Neural crest cell (in vitro differentiated cells): ENCODE measurements at regions not wholly inside any gene's neighbourhood (a gene's known extent, or its start where the extent isn't known, plus 50 kb on each side); places are given as distances from the start of the nearest gene placed in this dataset.
A peak's percentile ranks its signal among the peaks of the same experiment; 100 is the strongest.

Experiments used
- DNase-seq: peaks from one replicate; pipeline ENCODE4 v3.0.0; 2021; ENCODE audit warnings: low read depth, mixed read lengths, low spot score
- H3K27ac Mint-ChIP-seq: one replicate; pipeline ENCODE4 v1.8.0; 2021; ENCODE audit warnings: mild to moderate bottlenecking, mixed read lengths; ENCODE audit not compliant: unreplicated experiment
- H3K27me3 Mint-ChIP-seq: 2 replicates; pipeline ENCODE4 v1.8.0; 2021; ENCODE audit warnings: low read depth, mild to moderate bottlenecking, mixed read lengths
- H3K36me3 Mint-ChIP-seq: 2 replicates; pipeline ENCODE4 v1.8.0; 2021; ENCODE audit warnings: low read depth, mild to moderate bottlenecking, mixed read lengths
- H3K4me1 Mint-ChIP-seq: 2 replicates; pipeline ENCODE4 v1.8.0; 2021; ENCODE audit warnings: mixed read lengths
- H3K4me3 Mint-ChIP-seq: one replicate; pipeline ENCODE4 v1.8.0; 2021; ENCODE audit warnings: mild to moderate bottlenecking, mixed read lengths
- H3K9me3 Mint-ChIP-seq: 2 replicates; pipeline ENCODE4 v1.8.0; 2021; ENCODE audit warnings: mixed read lengths
- TF ChIP-seq, protein P1 (sequence below): fragments of 200-600 bp; sonication (generic); conservative IDR thresholded peaks from 2 replicates; pipeline ENCODE4 v1.5.0; 2021; ENCODE audit warnings: antibody characterized with exemption, mild to moderate bottlenecking

- Mint-ChIP-seq H3K27ac (no peak overlapping the region), H3K4me3 (no peak overlapping the region), H3K27me3 (no peaks in the 10 kb centered on the region), H3K36me3 (no peaks in the 10 kb centered on the region), H3K9me3 (no peaks in the 10 kb centered on the region), H3K4me1 (peaks cover 2% of the 10 kb centered on the region)
- DNase-seq, result no peak
- TF ChIP-seq, protein P1, sequence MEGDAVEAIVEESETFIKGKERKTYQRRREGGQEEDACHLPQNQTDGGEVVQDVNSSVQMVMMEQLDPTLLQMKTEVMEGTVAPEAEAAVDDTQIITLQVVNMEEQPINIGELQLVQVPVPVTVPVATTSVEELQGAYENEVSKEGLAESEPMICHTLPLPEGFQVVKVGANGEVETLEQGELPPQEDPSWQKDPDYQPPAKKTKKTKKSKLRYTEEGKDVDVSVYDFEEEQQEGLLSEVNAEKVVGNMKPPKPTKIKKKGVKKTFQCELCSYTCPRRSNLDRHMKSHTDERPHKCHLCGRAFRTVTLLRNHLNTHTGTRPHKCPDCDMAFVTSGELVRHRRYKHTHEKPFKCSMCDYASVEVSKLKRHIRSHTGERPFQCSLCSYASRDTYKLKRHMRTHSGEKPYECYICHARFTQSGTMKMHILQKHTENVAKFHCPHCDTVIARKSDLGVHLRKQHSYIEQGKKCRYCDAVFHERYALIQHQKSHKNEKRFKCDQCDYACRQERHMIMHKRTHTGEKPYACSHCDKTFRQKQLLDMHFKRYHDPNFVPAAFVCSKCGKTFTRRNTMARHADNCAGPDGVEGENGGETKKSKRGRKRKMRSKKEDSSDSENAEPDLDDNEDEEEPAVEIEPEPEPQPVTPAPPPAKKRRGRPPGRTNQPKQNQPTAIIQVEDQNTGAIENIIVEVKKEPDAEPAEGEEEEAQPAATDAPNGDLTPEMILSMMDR, result no peak
Observed at GRCh38 chr3:156614642-156615511, 59.5 kb upstream of the TIPARP start.

DNA sequence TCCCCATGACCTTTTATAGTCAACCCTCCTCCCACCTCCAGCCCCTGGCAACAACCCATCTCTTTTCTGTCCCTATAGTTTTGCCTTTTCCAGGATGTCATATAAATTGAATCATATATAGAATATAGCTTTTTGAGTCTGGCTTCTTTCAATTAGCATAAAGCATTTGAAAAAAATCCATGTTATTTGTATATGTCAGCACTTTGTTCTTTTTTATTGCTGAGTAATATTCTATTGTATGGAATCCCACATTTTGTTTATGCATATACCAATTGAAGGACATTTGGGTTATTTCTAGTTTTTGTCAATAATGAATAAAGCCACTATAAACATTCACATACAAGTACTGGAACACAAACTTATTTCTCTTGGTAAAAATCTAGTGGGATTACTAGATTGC lies 58.0 kb upstream of the SSR3 start:
- no peaks in the 10 kb centered on the region for H3K9me3 Mint-ChIP-seq
- H3K4me1 Mint-ChIP-seq, result peaks cover 12% of the 10 kb centered on the region
- H3K27me3 Mint-ChIP-seq, result peaks cover 5% of the 10 kb centered on the region
- TF ChIP-seq, protein P1, result no peak
- H3K27ac Mint-ChIP-seq, result no peak overlapping the region
- no peak overlapping the region for H3K4me3 Mint-ChIP-seq
- no peaks in the 10 kb centered on the region for H3K36me3 Mint-ChIP-seq
- DNase-seq, result no peak

DNA sequence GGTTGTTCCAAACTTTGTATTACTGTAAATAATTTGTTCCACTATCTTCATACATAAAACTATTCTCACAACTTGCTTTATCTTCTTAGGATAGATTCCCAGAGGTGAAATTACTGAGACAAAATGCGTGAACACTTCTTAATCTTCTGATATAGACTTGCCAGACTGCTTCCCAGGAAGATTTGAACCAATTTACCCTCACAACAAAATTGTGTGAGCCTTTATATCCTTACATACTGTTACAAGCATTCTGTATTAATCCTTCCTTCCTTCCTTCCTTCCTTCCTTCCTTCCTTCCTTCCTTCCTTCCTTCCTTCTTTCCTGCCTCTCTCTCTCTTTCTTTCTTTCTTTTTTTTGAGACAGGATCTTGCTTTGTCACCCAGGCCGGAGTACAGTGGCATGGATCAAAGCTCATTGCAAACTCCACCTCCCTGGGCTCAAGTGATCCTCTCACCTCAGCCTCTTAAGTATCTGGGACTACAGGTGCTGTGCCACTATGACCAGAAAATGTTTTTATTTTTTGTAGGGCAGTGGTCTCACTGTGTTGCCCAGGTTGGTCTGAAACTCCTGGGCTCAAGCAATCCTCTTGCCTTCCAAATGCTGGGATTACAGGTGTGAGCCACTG lies 57.1 kb upstream of the SSR3 start:
- Mint-ChIP-seq H3K27ac (peak overlapping the region; percentile 6), H3K4me3 (no peak overlapping the region), H3K9me3 (no peaks in the 10 kb centered on the region), H3K4me1 (peaks cover 12% of the 10 kb centered on the region), H3K27me3 (peaks cover 12% of the 10 kb centered on the region), H3K36me3 (no peaks in the 10 kb centered on the region)
- TF ChIP-seq, protein P1, result no peak
- no peak for DNase-seq

DNA sequence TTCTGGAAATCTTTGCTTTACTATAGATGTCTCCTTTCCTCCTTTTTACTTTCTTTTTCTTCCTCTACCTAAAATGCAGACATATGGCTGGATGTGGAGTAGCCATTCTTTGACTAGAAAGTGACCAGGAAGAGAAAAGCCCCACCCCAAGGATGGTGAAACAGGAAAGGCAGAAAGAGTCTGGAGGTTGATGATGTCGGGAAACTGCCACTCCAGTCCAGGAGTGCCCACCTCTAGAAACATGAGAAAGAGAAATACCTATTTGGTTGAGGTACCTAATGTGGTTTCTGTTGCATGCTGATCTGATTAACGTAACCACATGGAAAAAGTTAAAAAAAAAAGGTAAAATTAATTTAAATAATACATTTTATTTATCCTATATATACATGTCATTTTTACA lies 55.2 kb upstream of the SSR3 start:
- TF ChIP-seq, protein P1, result no peak
- Mint-ChIP-seq H3K4me1 (peaks cover 25% of the 10 kb centered on the region), H3K9me3 (no peaks in the 10 kb centered on the region), H3K4me3 (no peak overlapping the region), H3K36me3 (no peaks in the 10 kb centered on the region), H3K27ac (no peak overlapping the region), H3K27me3 (peaks cover 29% of the 10 kb centered on the region)
- DNase-seq, result no peak

- no peak for DNase-seq
- Mint-ChIP-seq H3K36me3 (no peaks in the 10 kb centered on the region), H3K4me3 (no peak overlapping the region), H3K27me3 (peaks cover 29% of the 10 kb centered on the region), H3K9me3 (no peaks in the 10 kb centered on the region), H3K4me1 (peaks cover 26% of the 10 kb centered on the region), H3K27ac (no peak overlapping the region)
- TF ChIP-seq, protein P1, result no peak
Observed at GRCh38 chr3:156609546-156609945, 54.6 kb upstream of the SSR3 start.
